GM21367 (cell line): ENCODE measurements at regions not wholly inside any gene's neighbourhood (a gene's known extent, or its start where the extent isn't known, plus 50 kb on each side); places are given as distances from the start of the nearest gene placed in this dataset.
"Not testable (repeated sequence)": the region's sequence is repeated elsewhere in the genome, so short reads cannot be mapped to it uniquely, and the experiment has no call there.

Source experiments
- ATAC-seq: cut with Tn5 transposase; IDR thresholded peaks from one replicate; pipeline ENCODE4 v1.9.1; 2021; ENCODE audit not compliant: unreplicated experiment

DNA sequence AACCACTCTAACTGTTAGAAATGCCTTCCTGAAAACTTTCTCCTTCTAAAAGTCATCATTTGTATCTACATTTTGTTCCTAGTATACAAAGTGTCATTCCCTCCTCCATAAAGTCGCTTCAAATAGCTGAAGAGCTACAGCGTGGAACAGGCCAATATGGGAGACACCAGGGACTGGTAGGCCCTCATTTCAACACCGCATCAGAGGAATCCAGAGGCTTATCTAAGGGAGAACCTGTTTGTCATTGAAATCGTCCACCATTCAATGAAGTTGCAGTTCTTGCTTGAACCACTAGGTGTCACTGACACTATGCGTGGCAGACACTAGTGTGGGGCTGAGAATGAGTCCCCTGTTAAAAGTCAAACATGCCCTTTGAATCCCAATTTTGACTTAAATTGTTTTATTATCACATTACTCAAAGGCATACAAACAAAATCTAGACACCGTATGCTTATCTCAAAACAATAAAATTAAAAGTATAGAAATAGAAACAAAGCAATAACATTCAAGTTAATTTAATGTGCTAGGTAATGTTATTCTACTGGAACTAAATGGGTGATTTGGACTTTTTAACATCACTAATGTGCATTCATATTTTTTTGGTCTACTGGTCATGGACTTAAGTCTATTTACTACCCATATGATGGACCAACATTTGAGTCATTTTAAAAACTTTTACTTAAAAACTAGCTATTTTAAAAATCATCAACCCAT lies 182.3 kb downstream of the FCRL5 start:
- no peak for ATAC-seq

DNA sequence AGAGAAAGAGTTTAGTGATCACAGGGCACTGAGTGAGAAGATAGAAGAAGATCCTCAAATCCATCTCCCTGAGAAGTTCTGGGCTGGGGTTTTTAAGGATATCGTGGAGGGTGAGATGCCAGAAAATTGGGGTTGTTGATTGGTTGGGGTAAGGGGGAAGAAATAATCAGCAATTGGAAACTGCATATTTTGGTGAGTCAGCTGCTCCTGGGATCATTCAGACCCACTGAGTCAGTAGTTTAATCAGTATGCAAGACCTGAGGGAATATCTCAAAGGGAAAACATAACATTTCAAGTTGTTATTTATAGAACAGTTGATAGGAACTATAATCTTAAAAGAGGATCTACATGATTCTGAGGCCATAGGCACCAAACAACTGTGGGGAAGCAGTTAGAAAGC lies 183.4 kb downstream of the FCRL5 start:
- ATAC-seq: not testable (repeated sequence)

GRCh38 chr1:157368363-157368762 lies 184.0 kb downstream of the FCRL5 start:
- no peak for ATAC-seq

DNA sequence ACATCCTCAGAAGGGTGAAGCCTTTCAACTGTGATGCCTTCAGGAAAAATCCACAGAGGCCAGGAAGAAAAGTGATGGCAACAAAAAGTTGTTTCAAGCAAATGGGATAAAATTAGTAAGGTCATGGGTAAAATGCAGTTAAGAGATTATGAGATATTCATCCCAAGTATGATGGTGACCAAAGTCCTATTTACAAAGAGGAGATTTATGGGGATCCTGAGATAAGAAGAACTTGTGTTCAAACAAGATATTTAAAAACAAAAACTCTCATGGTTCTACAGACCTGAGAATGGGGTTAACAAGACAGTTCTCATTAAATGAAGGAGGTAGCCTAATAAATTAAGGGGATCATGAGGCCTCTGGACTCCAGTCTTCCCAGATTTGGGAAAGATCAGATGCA lies 184.4 kb downstream of the FCRL5 start:
- no peak for ATAC-seq

- no peak for ATAC-seq
Observed at GRCh38 chr1:157367091-157367739, 185.1 kb downstream of the FCRL5 start.

DNA sequence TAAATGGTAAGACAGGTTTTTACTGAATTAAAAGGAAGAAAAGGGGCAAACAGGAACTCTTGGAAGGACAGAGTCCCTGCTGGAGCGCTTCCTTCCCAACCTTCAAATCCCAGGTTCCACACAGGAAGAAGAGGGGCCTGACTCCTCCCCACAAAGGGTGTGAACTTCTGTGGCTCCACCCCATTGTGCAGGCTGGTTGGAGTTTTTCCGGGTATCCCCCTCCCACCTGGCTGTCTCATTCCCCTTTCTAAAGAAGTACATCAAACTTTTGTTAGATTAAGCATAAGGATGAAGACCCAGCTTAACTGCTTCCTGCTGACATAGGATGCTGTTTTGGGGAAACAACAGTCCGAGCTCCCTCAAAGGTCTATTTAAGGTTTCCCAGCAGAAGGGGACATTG lies 187.7 kb downstream of the FCRL5 start:
- no peak for ATAC-seq

DNA sequence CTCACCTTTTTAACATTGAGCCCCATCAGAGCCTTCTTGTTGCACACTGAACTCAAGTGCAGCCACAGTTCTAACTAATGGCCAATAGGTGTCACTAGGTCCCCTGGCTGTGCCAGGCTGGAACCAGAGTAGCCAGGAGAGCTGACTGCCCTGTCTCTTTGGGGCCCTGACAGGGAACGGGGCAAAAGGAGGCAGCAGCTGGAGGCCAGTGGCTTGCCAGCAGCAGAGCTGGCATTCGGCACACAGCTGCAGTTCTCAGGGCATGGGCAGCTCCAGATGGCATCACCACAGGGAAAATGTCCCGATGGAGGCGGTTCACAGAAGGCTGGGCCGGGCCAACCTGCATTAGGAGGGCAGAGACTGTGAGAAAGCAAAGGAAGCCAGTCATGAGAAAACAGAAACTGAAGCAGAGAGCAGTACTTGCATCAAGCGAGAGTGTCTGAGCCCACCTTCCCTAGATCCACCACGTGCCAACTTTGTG lies 188.6 kb downstream of the FCRL5 start:
- ATAC-seq: peak; percentile 51

DNA sequence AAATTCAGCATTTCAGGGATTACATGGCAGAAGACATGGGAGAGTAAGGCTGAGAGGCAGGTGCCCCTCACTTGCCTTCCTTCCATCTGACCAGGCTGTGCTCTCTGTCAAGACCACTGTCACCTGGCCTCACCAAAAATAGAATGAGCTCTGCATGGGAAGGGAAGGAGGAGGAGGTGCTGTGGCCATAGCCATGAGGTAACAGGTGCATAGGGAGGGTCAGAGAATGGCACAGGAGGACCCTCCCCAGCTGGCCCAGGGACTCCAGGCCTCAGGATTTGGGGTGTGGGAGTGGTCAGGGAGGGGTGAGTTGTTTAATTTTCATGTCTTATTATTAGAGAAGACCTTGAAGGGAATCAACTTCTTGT lies 192.3 kb downstream of the FCRL5 start:
- ATAC-seq: no peak

GRCh38 chr1:157359314-157360022 lies 192.8 kb downstream of the FCRL5 start:
- ATAC-seq: no peak

DNA sequence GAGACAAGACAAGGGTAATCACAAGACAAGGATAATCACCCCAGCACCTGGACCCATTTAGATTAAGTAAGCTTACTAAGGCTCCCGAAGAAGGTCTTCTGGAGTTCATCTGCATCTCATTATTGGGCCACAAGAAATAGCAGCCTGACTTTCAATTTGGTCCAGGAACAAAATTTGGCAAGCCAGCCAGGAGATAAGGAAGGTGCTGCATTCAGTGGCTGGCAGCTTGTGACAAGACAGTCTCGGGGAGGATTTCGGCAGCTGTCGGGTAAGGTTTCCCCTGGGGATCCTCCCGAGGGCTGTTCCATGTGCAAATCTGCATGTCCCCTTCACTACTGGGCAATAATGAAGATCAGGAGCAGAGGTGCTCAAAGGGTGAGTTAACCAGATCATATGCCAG lies 195.2 kb downstream of the FCRL5 start:
- ATAC-seq: no peak

DNA sequence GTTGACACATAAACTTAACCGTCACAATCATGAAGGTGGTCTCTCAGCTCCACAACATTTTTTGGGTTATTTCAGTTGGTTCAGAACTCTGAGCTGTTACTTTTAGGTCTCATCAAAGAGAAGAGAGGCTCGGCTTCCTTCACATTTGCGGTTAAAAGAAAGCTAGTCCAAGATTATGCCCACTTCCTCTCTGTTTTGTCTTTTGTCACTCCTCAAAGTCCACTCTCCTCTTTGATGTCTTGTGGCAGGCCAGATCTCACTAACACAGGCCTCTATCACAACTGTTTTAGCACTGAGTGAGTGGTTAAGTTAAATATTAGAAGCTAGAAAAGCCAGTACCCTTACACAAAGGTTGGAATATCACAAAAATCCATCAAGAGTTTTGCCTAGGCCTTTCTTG lies 195.7 kb downstream of the FCRL5 start:
- no peak for ATAC-seq

DNA sequence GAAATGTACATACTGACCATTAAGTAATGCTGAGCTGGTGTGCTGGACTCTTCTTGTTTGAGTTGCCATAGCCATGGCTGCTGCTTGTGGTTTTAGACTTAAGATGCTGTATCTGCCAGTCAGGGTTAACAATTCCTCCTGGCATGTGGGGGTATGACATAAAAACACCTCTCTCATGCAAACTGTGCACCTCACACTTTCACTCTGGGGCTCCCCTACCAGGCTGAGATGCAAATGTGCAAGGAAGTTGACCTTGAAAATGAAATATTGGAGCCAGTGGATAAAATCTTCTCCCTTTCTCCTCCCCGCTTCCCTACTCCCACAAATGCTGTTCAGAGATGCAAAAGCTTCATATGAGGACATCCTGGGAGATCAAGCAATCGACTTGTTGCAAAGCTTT lies 198.8 kb downstream of the FCRL5 start:
- no peak for ATAC-seq

GRCh38 chr1:157352817-157353408 lies 199.4 kb downstream of the FCRL5 start:
- ATAC-seq: no peak

GRCh38 chr1:157352216-157352615 lies 200.1 kb downstream of the FCRL5 start:
- ATAC-seq: no peak

- ATAC-seq: not testable (repeated sequence)
Observed at GRCh38 chr1:157351800-157352199, 200.5 kb downstream of the FCRL5 start.

- no peak for ATAC-seq
Observed at GRCh38 chr1:157348538-157349480, 203.5 kb downstream of the FCRL5 start.

- no peak for ATAC-seq
Observed at GRCh38 chr1:157347506-157347905, 204.8 kb downstream of the FCRL5 start.

DNA sequence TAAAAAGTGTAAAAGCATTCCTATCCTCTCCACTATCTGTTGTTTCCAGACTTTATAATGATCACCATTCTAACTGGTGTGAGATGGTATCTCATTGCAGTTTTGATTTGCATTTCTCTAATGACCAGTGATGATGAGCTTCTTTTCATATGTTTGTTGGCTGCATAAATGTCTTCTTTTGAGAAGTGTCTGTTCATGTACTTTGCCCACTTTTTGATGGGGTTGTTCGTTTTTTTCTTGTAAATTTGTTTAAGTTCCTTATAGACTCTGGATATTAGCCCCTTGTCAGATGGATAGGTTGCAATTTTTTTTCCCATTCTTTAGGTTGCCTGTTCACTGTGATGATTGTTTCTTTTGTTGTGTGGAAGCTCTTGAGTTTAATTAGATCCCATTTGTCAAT lies 199.6 kb upstream of the ETV3 start:
- not testable (repeated sequence) for ATAC-seq

- no peak for ATAC-seq
Observed at GRCh38 chr1:157335056-157335455, 196.9 kb upstream of the ETV3 start.

GRCh38 chr1:157334041-157334440 lies 195.8 kb upstream of the ETV3 start:
- ATAC-seq: no peak

DNA sequence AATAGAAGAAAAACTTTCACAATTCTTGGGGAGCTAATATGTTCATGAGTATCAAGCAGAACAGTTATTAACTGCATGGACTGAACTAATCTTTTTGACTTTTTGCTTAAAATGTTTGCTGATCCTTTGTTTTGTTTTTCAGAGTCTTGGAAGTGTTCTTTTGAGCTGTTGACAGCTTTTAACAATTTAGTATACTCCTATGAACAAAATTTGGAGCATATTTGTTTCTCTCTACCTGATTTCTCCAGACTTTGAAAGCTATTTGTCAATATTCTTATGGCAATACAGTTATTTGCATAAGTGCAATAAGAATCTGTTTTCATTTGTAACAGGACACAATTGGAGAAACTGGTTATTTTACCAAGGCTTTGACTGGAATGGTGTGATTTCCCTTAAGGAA lies 192.0 kb upstream of the ETV3 start:
- ATAC-seq: not testable (repeated sequence)
